WTC11 (cell line): ENCODE measurements at regions not wholly inside any gene's neighbourhood (a gene's known extent, or its start where the extent isn't known, plus 50 kb on each side); places are given as distances from the start of the nearest gene placed in this dataset.

Source experiments
- ATAC-seq: fragments of 200-7000 bp; cut with Tn5 transposase; 2 replicates; pipeline ENCODE4 v1.10.0; 2021; ENCODE audit warnings: mild to moderate bottlenecking, moderate library complexity
- CTCF ChIA-PET: fragments of 300-600 bp; sonication (Branson Sonifier 250); formaldehyde crosslinking; loops from one replicate; lab custom pipeline; 2021; ENCODE audit warnings: antibody characterized with exemption; lab: Charles Lee
- POLR2A ChIA-PET: fragments of 350-600 bp; sonication (Branson Sonifier 250); formaldehyde crosslinking; loops from one replicate; lab custom pipeline; 2021; ENCODE audit warnings: antibody characterized with exemption; lab: Charles Lee
- DNase-seq: peaks from one replicate; pipeline ENCODE4 v3.0.0; 2021; ENCODE audit warnings: low spot score
- H3K27ac Mint-ChIP-seq: 2 replicates; pipeline ENCODE4 v1.8.0; 2021; ENCODE audit warnings: mixed read lengths
- H3K27me3 Mint-ChIP-seq: 2 replicates; pipeline ENCODE4 v1.8.0; 2021; ENCODE audit warnings: low read depth, mild to moderate bottlenecking, moderate library complexity, mixed read lengths
- H3K36me3 Mint-ChIP-seq: 2 replicates; pipeline ENCODE4 v1.8.0; 2021; ENCODE audit warnings: mixed read lengths
- H3K4me1 Mint-ChIP-seq: 2 replicates; pipeline ENCODE4 v1.8.0; 2022; ENCODE audit warnings: mixed read lengths
- H3K4me3 Mint-ChIP-seq: 2 replicates; pipeline ENCODE4 v1.8.0; 2021; ENCODE audit warnings: mild to moderate bottlenecking, moderate library complexity, mixed read lengths
- H3K9me3 Mint-ChIP-seq: 2 replicates; pipeline ENCODE4 v1.8.0; 2021; ENCODE audit warnings: mixed read lengths
- EMX1 ChIP-seq: fragments of 250-450 bp; sonication (Bioruptor Pico); IDR thresholded peaks from 2 replicates; pipeline ENCODE4 v1.8.0; 2021; ENCODE audit warnings: mild to moderate bottlenecking
- ESRRA ChIP-seq: sonication (generic); formaldehyde crosslinking; IDR thresholded peaks from 2 replicates; pipeline ENCODE4 v1.8.1; 2022; ENCODE audit warnings: mild to moderate bottlenecking, missing genetic modification reagents, borderline replicate concordance
- PRRX2 ChIP-seq: fragments of 250-450 bp; sonication (Bioruptor Pico); IDR thresholded peaks from 2 replicates; pipeline ENCODE4 v1.8.0; 2021; ENCODE audit warnings: mild to moderate bottlenecking
- SMAD3 ChIP-seq: sonication (generic); formaldehyde crosslinking; IDR thresholded peaks from 2 replicates; pipeline ENCODE4 v1.8.0; 2022; ENCODE audit warnings: missing genetic modification reagents, mild to moderate bottlenecking, borderline replicate concordance
- SP1 ChIP-seq: sonication (generic); formaldehyde crosslinking; conservative IDR thresholded peaks from 2 replicates; pipeline ENCODE4 v1.8.1; 2022; ENCODE audit warnings: missing genetic modification reagents
- TEAD1 ChIP-seq: sonication (generic); formaldehyde crosslinking; IDR thresholded peaks from 2 replicates; pipeline ENCODE4 v1.8.0; 2022; ENCODE audit warnings: mild to moderate bottlenecking, missing genetic modification reagents
- ZNF232 ChIP-seq: sonication (generic); formaldehyde crosslinking; IDR thresholded peaks from 2 replicates; pipeline ENCODE4 v1.8.0; 2022; ENCODE audit warnings: mild to moderate bottlenecking, missing genetic modification reagents
- ZNF396 ChIP-seq: fragments of 250-450 bp; sonication (Bioruptor Pico); IDR thresholded peaks from 2 replicates; pipeline ENCODE4 v1.8.0; 2021; ENCODE audit warnings: mild to moderate bottlenecking, moderate library complexity, borderline replicate concordance
- TF ChIP-seq, protein P1 (sequence below): fragments of 250-450 bp; sonication (Bioruptor Pico); IDR thresholded peaks from 2 replicates; pipeline ENCODE4 v2.1.2; 2022; ENCODE audit warnings: mild to moderate bottlenecking, moderate library complexity
- TF ChIP-seq, protein P2 (sequence below): sonication (generic); formaldehyde crosslinking; IDR thresholded peaks from 2 replicates; pipeline ENCODE4 v1.8.1; 2023; ENCODE audit warnings: mild to moderate bottlenecking, missing genetic modification reagents
- TF ChIP-seq, protein P3 (sequence below): sonication (generic); formaldehyde crosslinking; IDR thresholded peaks from 2 replicates; pipeline ENCODE4 v1.8.1; 2022; ENCODE audit warnings: mild to moderate bottlenecking, missing genetic modification reagents, moderate library complexity, borderline replicate concordance
- TF ChIP-seq, protein P4 (sequence below): sonication (generic); formaldehyde crosslinking; IDR thresholded peaks from 2 replicates; pipeline ENCODE4 v1.8.0; 2022; ENCODE audit warnings: mild to moderate bottlenecking, missing genetic modification reagents
- TF ChIP-seq, protein P5 (sequence below): fragments of 250-450 bp; sonication (Bioruptor Pico); conservative IDR thresholded peaks from 2 replicates; pipeline ENCODE4 v1.9.0; 2021; ENCODE audit warnings: mild to moderate bottlenecking
- TF ChIP-seq, protein P6 (sequence below): sonication (generic); formaldehyde crosslinking; IDR thresholded peaks from 2 replicates; pipeline ENCODE4 v1.8.1; 2022; ENCODE audit warnings: low read depth, mild to moderate bottlenecking, moderate library complexity, missing genetic modification reagents, borderline replicate concordance
- TF ChIP-seq, protein P7 (sequence below): sonication (generic); formaldehyde crosslinking; IDR thresholded peaks from 2 replicates; pipeline ENCODE4 v1.8.1; 2022; ENCODE audit warnings: low read depth, missing genetic modification reagents, borderline replicate concordance
- TF ChIP-seq, protein P8 (sequence below): sonication (generic); formaldehyde crosslinking; IDR thresholded peaks from 2 replicates; pipeline ENCODE4 v1.8.1; 2022; ENCODE audit warnings: mild to moderate bottlenecking, moderate library complexity, missing genetic modification reagents
- TF ChIP-seq, protein P9 (sequence below): fragments of 250-450 bp; sonication (Bioruptor Pico); IDR thresholded peaks from 2 replicates; pipeline ENCODE4 v1.8.0; 2021; ENCODE audit warnings: mild to moderate bottlenecking
- TF ChIP-seq, protein P10 (sequence below): sonication (generic); formaldehyde crosslinking; conservative IDR thresholded peaks from 2 replicates; pipeline ENCODE4 v1.8.1; 2022; ENCODE audit warnings: mild to moderate bottlenecking, missing genetic modification reagents
- TF ChIP-seq, protein P11 (sequence below): sonication (generic); formaldehyde crosslinking; IDR thresholded peaks from 2 replicates; pipeline ENCODE4 v1.8.1; 2022; ENCODE audit warnings: missing genetic modification reagents, borderline replicate concordance

DNA sequence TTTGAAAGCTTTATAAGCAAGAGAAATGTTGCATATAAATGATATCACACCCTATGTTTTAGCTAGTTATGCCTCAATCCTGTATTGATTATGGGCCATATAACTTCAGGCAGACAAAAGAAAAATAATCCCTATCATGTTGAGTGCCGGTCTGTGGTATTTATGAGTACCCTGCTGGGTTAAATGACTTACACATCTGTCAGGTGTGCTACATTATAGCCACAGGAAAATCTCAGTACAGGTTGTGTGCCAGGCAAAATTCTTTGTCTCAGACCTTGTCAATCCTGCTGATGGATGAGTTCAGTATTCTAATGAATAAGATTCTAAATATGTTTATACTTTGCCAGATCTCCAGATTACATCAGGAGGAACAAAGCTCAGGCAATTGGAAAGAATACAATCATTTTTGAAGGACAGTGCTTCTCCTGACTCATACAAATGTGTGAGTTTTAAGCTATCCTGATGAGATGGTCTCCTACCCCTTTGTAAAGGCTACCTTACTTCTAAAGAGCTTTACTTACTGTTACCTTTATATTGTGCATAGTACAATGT is 109.8 kb upstream of the FOXG1 start (continued):
- TF ChIP-seq, protein P1, sequence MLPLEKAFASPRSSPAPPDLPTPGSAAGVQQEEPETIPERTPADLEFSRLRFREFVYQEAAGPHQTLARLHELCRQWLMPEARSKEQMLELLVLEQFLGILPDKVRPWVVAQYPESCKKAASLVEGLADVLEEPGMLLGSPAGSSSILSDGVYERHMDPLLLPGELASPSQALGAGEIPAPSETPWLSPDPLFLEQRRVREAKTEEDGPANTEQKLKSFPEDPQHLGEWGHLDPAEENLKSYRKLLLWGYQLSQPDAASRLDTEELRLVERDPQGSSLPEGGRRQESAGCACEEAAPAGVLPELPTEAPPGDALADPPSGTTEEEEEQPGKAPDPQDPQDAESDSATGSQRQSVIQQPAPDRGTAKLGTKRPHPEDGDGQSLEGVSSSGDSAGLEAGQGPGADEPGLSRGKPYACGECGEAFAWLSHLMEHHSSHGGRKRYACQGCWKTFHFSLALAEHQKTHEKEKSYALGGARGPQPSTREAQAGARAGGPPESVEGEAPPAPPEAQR (CRISPR knock-in tag), result no peak
- TF ChIP-seq ZNF232 (CRISPR knock-in tag) (no peak), ZNF396 (CRISPR knock-in tag) (no peak), EMX1 (CRISPR knock-in tag) (no peak), SP1 (CRISPR knock-in tag) (no peak), PRRX2 (CRISPR knock-in tag) (no peak), ESRRA (CRISPR knock-in tag) (no peak)
- TF ChIP-seq, protein P2, sequence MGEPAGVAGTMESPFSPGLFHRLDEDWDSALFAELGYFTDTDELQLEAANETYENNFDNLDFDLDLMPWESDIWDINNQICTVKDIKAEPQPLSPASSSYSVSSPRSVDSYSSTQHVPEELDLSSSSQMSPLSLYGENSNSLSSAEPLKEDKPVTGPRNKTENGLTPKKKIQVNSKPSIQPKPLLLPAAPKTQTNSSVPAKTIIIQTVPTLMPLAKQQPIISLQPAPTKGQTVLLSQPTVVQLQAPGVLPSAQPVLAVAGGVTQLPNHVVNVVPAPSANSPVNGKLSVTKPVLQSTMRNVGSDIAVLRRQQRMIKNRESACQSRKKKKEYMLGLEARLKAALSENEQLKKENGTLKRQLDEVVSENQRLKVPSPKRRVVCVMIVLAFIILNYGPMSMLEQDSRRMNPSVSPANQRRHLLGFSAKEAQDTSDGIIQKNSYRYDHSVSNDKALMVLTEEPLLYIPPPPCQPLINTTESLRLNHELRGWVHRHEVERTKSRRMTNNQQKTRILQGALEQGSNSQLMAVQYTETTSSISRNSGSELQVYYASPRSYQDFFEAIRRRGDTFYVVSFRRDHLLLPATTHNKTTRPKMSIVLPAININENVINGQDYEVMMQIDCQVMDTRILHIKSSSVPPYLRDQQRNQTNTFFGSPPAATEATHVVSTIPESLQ (CRISPR knock-in tag), result no peak
- TF ChIP-seq, protein P3, sequence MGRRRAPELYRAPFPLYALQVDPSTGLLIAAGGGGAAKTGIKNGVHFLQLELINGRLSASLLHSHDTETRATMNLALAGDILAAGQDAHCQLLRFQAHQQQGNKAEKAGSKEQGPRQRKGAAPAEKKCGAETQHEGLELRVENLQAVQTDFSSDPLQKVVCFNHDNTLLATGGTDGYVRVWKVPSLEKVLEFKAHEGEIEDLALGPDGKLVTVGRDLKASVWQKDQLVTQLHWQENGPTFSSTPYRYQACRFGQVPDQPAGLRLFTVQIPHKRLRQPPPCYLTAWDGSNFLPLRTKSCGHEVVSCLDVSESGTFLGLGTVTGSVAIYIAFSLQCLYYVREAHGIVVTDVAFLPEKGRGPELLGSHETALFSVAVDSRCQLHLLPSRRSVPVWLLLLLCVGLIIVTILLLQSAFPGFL (CRISPR knock-in tag), result no peak
- TF ChIP-seq, protein P4, sequence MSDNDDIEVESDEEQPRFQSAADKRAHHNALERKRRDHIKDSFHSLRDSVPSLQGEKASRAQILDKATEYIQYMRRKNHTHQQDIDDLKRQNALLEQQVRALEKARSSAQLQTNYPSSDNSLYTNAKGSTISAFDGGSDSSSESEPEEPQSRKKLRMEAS, result no peak
- TF ChIP-seq, protein P5, sequence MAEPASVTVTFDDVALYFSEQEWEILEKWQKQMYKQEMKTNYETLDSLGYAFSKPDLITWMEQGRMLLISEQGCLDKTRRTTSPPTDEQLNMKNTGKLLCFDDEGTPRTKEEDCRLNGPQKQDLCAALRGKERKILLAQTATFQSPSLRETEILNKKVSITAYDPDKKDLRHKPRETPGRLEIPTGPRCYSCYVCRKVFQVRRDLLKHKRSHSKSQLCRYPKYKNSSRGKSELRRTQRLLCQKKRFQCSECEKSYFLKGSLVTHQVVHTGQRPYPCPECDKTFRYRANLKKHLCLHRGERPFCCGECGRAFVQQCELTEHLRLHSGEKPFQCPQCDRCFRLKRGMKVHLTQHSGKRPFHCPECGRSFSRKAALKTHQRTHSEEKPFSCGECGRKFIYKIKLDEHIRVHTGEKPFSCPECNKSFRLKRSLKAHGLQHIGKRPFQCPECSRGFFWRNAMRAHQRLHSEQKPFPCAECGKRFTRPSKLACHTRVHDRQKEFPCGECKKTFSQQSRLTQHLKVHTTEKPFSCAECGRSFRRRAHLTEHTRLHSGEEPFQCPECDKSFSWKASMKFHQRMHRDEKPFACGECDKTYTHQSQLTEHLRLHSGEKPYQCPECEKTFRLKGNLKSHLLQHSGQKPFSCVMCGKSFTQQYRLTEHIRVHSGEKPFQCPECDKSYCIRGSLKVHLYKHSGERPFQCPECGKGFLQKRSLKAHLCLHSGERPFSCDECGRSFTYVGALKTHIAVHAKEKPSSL (CRISPR knock-in tag), result no peak
- TF ChIP-seq, protein P6, sequence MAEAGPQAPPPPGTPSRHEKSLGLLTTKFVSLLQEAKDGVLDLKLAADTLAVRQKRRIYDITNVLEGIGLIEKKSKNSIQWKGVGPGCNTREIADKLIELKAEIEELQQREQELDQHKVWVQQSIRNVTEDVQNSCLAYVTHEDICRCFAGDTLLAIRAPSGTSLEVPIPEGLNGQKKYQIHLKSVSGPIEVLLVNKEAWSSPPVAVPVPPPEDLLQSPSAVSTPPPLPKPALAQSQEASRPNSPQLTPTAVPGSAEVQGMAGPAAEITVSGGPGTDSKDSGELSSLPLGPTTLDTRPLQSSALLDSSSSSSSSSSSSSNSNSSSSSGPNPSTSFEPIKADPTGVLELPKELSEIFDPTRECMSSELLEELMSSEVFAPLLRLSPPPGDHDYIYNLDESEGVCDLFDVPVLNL, result no peak
- TF ChIP-seq, protein P7, sequence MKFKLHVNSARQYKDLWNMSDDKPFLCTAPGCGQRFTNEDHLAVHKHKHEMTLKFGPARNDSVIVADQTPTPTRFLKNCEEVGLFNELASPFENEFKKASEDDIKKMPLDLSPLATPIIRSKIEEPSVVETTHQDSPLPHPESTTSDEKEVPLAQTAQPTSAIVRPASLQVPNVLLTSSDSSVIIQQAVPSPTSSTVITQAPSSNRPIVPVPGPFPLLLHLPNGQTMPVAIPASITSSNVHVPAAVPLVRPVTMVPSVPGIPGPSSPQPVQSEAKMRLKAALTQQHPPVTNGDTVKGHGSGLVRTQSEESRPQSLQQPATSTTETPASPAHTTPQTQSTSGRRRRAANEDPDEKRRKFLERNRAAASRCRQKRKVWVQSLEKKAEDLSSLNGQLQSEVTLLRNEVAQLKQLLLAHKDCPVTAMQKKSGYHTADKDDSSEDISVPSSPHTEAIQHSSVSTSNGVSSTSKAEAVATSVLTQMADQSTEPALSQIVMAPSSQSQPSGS (CRISPR knock-in tag), result no peak
- TF ChIP-seq, protein P8, sequence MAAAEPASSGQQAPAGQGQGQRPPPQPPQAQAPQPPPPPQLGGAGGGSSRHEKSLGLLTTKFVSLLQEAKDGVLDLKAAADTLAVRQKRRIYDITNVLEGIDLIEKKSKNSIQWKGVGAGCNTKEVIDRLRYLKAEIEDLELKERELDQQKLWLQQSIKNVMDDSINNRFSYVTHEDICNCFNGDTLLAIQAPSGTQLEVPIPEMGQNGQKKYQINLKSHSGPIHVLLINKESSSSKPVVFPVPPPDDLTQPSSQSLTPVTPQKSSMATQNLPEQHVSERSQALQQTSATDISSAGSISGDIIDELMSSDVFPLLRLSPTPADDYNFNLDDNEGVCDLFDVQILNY (CRISPR knock-in tag), result no peak
- TF ChIP-seq, all 79 proteins: peak for 0

DNA sequence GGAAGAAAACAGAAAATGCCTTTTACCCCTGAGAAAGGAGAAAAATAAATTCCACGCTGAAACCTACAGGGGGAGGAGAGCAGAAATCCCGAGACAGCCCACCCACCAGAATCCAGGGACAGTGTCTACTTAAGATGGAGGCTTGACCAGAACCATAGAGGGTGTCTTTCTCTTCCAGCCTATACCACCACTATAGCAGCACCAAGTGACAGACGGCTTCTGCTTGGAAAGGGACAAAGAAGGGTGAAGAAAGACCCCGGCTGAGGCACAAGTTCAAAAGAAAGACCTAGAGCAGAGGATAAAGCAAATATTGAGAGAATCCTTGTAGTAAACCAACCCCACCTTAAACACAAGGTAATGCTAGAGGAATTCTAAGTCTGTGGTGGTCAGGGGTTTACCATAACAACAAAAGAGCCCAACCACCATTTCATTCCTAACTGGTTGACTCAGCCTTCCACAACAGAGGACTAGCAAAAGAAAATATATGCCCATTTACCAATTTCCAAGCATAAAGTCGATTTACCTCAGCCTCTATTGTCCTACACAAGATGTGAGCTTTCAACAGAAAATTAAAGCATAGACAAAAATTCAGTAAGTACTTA is 105.3 kb upstream of the FOXG1 start:
- POLR2A ChIA-PET, result no interaction called here
- peak; percentile 96 for ATAC-seq
- TF ChIP-seq, protein P9, sequence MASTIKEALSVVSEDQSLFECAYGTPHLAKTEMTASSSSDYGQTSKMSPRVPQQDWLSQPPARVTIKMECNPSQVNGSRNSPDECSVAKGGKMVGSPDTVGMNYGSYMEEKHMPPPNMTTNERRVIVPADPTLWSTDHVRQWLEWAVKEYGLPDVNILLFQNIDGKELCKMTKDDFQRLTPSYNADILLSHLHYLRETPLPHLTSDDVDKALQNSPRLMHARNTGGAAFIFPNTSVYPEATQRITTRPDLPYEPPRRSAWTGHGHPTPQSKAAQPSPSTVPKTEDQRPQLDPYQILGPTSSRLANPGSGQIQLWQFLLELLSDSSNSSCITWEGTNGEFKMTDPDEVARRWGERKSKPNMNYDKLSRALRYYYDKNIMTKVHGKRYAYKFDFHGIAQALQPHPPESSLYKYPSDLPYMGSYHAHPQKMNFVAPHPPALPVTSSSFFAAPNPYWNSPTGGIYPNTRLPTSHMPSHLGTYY (CRISPR knock-in tag), result no peak
- TF ChIP-seq SP1 (CRISPR knock-in tag) (no peak), SMAD3 (CRISPR knock-in tag) (no peak), TEAD1 (no peak)
- TF ChIP-seq, protein P10, sequence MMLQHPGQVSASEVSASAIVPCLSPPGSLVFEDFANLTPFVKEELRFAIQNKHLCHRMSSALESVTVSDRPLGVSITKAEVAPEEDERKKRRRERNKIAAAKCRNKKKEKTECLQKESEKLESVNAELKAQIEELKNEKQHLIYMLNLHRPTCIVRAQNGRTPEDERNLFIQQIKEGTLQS (CRISPR knock-in tag), result no peak
- TF ChIP-seq, protein P11, sequence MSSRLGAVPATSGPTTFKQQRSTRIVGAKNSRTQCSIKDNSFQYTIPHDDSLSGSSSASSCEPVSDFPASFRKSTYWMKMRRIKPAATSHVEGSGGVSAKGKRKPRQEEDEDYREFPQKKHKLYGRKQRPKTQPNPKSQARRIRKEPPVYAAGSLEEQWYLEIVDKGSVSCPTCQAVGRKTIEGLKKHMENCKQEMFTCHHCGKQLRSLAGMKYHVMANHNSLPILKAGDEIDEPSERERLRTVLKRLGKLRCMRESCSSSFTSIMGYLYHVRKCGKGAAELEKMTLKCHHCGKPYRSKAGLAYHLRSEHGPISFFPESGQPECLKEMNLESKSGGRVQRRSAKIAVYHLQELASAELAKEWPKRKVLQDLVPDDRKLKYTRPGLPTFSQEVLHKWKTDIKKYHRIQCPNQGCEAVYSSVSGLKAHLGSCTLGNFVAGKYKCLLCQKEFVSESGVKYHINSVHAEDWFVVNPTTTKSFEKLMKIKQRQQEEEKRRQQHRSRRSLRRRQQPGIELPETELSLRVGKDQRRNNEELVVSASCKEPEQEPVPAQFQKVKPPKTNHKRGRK (CRISPR knock-in tag), result no peak

More for the DNA sequence above, 105.3 kb upstream of the FOXG1 start:
- Mint-ChIP-seq H3K27ac (peak overlapping the region; percentile 98), H3K27me3 (no peaks in the 10 kb centered on the region), H3K9me3 (no peaks in the 10 kb centered on the region), H3K36me3 (no peaks in the 10 kb centered on the region), H3K4me1 (peaks cover 32% of the 10 kb centered on the region), H3K4me3 (no peak overlapping the region)
- CTCF ChIA-PET, result no interaction called here
- DNase-seq, result no peak
